ENCODE measurements at regions not wholly inside any gene's neighbourhood (a gene's known extent, or its start where the extent isn't known, plus 50 kb on each side); places are given as distances from the start of the nearest gene placed in this dataset.

DNA sequence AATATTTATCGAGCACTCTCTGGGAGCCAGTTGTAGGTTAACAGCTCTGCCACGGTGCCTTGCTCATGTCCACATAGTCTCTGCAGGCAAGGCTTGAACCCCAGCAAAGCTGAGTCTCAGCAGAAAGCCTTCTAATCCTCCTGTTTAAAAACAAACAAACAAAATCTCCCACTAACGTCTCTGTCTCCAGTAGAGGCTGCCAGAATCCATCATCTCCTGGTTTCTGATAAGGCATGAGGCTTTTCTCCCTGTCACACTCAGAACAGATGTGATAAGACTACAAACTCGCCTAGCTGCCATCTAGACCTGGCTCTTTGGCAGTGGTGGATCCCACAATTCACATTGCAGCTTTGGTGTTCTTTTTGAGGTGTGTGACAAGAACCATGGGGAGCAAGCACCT is 813.2 kb downstream of the AACS start:
- TF ChIP-seq CTCF (conservative IDR thresholded peaks at IDR 0.05; ENCODE audit: low read length) = no peak
- TF ChIP-seq EZH2phosphoT487 (IDR thresholded peaks at IDR 0.05; ENCODE audit: borderline replicate concordance, low read depth, low read length) = no peak
